ENCODE measurements at regions not wholly inside any gene's neighbourhood (a gene's known extent, or its start where the extent isn't known, plus 50 kb on each side); places are given as distances from the start of the nearest gene placed in this dataset.

- no peak for TF ChIP-seq EZH2phosphoT487 (conservative IDR thresholded peaks at IDR 0.05; ENCODE audit: low read length)
- TF ChIP-seq, protein P1, sequence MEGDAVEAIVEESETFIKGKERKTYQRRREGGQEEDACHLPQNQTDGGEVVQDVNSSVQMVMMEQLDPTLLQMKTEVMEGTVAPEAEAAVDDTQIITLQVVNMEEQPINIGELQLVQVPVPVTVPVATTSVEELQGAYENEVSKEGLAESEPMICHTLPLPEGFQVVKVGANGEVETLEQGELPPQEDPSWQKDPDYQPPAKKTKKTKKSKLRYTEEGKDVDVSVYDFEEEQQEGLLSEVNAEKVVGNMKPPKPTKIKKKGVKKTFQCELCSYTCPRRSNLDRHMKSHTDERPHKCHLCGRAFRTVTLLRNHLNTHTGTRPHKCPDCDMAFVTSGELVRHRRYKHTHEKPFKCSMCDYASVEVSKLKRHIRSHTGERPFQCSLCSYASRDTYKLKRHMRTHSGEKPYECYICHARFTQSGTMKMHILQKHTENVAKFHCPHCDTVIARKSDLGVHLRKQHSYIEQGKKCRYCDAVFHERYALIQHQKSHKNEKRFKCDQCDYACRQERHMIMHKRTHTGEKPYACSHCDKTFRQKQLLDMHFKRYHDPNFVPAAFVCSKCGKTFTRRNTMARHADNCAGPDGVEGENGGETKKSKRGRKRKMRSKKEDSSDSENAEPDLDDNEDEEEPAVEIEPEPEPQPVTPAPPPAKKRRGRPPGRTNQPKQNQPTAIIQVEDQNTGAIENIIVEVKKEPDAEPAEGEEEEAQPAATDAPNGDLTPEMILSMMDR (IDR thresholded peaks at IDR 0.05; ENCODE audit: insufficient read depth, low read length, poor library complexity, severe bottlenecking) = no peak
Observed at GRCh38 chr5:164203581-164204225, 698.3 kb downstream of the MAT2B start.

All from SU-DHL-6 (cell line).